Spleen (tissue), 7 donors: ENCODE measurements at regions not wholly inside any gene's neighbourhood (a gene's known extent, or its start where the extent isn't known, plus 50 kb on each side); places are given as distances from the start of the nearest gene placed in this dataset.

Experiments used
- POLR2AphosphoS5 ChIP-seq, 3 donors: sonication (generic); formaldehyde crosslinking; IDR thresholded peaks; one replicate each; pipeline ENCODE4 v1.5.1; 2017; ENCODE audit warnings: antibody characterized with exemption in 3 of 3
- TF ChIP-seq, protein P1 (sequence below), 11 experiments: fragments of 200-600 bp in 7 of 11; fragments of 450-650 bp in 4 of 11; sonication (generic) in 4 of 11; IDR thresholded peaks in 8 of 11; conservative IDR thresholded peaks in 3 of 11; 1 replicate in 7 of 11; 2 replicates in 4 of 11; pipeline versions ENCODE4 v1.4.0 to v1.8.0; 2016 to 2021; ENCODE audit warnings: antibody characterized with exemption in 11 of 11, inconsistent platforms in 4 of 11, mild to moderate bottlenecking in 1 of 11
- donor health status: DM: no; HTN: no; CAD: no; lungs with moderate emphysema.
- donor health status: DM: no; HTN: no; CAD: no.
- donor health status: DM: no; HTN: no; CAD: no.

DNA sequence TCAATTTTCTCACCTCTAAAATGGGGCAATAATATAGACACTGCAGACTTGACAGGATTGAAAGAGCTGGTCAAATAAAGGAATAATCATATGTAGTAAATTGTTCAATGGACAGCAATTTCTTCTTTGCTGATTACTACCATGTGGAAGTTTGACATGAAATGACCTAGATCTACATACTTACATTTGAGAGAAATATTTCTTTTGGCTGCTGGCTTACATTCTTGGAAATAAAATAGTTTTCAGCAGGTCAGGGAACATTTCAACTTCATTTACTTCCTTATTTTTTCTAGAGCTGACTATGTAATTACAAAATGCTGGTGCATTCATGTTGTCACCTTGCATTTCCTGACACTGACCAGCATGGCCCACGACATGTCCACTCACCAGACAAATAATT is 294.6 kb upstream of the MIR17HG start:
- TF ChIP-seq, protein P1, sequence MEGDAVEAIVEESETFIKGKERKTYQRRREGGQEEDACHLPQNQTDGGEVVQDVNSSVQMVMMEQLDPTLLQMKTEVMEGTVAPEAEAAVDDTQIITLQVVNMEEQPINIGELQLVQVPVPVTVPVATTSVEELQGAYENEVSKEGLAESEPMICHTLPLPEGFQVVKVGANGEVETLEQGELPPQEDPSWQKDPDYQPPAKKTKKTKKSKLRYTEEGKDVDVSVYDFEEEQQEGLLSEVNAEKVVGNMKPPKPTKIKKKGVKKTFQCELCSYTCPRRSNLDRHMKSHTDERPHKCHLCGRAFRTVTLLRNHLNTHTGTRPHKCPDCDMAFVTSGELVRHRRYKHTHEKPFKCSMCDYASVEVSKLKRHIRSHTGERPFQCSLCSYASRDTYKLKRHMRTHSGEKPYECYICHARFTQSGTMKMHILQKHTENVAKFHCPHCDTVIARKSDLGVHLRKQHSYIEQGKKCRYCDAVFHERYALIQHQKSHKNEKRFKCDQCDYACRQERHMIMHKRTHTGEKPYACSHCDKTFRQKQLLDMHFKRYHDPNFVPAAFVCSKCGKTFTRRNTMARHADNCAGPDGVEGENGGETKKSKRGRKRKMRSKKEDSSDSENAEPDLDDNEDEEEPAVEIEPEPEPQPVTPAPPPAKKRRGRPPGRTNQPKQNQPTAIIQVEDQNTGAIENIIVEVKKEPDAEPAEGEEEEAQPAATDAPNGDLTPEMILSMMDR (IDR thresholded peaks at IDR 0.05 in 8 of 11, conservative IDR thresholded peaks at IDR 0.05 in 3 of 11): no peak
- TF ChIP-seq POLR2AphosphoS5 (IDR thresholded peaks at IDR 0.05): no peak
